NB4 (cell line): ENCODE measurements at regions not wholly inside any gene's neighbourhood (a gene's known extent, or its start where the extent isn't known, plus 50 kb on each side); places are given as distances from the start of the nearest gene placed in this dataset.

Source experiments
- POLR2A ChIP-seq: IDR thresholded peaks from 2 replicates; pipeline ENCODE4 v1.6.1; 2011; ENCODE audit warnings: mild to moderate bottlenecking; ENCODE audit not compliant: insufficient read length; ENCODE audit errors: extremely low read depth
- TF ChIP-seq, protein P1 (sequence below): IDR thresholded peaks from one replicate; pipeline ENCODE4 v1.5.1; 2012; ENCODE audit warnings: low read depth, low read length

DNA sequence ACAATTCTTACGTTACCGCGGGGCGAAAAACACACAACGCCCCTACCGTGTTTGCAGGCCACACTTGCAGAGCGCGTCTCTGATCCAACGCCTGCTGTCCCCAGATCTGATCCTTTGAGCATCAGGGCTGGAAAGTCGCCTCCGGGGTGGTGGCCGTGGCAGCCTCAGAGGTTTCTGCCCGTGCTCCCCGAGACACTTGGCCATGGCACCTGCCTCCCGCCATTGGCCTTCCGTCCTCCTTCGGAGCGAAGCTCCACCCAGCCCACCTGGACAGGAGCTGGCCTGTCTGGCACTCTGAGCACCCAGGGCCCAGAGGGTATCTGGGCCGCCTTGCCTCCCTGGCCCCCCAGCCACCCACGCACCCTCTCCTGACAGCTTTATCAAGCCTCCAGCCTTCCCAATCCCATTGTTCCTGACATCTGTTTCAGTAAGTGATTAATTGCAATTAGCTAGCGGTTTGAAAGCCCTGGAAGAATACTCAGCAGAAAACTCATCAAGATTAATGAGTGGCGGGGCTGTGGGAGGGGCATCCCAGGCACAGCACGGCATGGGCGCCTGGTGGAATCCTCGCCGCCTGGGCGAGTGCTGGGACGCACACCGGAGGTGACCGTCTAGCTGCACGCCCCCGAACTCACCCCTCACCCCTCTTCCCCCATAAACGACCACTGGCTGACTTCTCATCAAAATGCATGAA lies 181.5 kb upstream of the GSE1 start:
- TF ChIP-seq, protein P1, sequence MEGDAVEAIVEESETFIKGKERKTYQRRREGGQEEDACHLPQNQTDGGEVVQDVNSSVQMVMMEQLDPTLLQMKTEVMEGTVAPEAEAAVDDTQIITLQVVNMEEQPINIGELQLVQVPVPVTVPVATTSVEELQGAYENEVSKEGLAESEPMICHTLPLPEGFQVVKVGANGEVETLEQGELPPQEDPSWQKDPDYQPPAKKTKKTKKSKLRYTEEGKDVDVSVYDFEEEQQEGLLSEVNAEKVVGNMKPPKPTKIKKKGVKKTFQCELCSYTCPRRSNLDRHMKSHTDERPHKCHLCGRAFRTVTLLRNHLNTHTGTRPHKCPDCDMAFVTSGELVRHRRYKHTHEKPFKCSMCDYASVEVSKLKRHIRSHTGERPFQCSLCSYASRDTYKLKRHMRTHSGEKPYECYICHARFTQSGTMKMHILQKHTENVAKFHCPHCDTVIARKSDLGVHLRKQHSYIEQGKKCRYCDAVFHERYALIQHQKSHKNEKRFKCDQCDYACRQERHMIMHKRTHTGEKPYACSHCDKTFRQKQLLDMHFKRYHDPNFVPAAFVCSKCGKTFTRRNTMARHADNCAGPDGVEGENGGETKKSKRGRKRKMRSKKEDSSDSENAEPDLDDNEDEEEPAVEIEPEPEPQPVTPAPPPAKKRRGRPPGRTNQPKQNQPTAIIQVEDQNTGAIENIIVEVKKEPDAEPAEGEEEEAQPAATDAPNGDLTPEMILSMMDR = no peak
- TF ChIP-seq POLR2A = no peak
